ENCODE measurements at regions not wholly inside any gene's neighbourhood (a gene's known extent, or its start where the extent isn't known, plus 50 kb on each side); places are given as distances from the start of the nearest gene placed in this dataset.
"Not testable (repeated sequence)": the region's sequence is repeated elsewhere in the genome, so short reads cannot be mapped to it uniquely, and the experiment has no call there.

DNA sequence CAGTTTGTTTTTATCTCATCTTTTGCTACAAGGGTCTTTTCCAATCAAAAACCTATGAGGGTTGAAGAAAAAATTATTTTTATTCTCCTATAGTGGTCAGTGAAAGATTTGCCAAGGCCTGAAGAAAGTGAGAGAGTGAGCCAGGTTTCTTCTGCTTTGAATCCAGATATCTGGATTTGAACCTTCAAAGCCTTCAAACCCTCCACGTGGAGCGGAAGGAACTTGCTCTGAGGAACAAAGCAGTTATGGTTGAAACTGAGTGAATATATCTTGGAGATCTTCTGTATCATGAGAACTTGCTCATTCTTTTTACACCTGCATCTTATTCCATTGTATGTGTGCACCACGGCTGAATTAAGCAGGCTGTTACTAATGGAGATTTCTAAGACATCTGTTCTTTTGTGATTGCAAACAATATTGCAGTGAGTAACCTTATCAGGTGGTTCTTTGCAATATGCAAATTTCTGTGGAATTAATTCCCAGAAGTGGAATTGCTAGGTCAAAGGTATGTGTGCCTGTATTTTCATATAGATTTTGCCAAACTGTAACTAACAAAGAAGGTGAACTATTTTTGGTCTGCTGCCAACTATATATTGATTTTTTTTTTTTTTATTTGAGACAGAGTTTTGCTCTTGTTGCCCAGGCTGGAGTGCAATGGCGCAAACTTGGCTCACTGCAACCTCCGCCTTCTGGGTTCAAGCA lies 147.9 kb downstream of the B3GNT2 start:
- DNase-seq = peak in 1 of 42 donors; percentile 17
- intact Hi-C loops (cut with DNase I) = no loop called here

DNA sequence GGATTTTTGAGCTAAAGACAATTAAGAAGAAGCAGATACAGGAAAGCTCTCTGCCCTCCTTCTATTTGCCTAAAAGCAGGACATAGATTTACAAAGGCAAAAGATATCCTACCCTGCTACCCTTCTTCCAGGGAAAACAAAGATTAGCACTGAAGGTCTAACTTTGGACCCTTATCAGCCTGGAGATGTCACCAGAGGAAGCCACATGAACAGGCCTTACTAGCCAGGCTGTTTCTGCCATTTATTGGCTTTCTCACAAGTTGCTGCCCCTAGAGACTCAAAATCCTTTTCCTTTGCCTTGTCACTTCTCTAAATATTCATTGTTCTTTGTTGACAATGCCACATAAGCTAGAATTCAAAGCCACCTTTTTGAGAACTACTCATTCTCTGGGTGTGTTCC lies 147.3 kb downstream of the B3GNT2 start:
- intact Hi-C loops (cut with DNase I) = no loop called here
- DNase-seq = no peak

DNA sequence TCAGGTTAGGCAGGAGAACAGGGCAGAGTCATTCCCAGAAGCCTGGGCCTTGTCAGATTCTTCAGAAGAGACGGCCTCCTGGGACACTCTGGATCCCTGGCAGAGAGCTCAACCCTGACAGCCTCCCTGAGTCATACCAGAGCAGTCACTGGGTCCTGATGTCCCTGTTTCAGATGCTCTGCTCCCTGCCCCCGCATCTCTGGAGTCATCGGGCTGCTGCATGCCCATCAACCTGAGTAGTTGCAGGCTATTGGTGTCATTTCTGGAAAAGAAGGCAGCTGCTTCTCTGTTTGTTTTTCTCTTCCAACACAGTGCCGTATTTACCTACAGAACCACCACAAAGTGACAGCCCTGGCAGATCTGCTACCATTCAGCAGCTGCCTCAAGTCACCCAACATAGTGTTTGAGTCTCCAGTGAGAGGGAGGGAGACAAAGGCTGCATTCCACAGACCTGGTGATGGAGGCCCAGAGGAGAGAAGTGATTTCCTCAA lies 145.1 kb downstream of the B3GNT2 start:
- DNase-seq = peak in 23 of 42 donors; percentile 5 to 65 (median 25)
- intact Hi-C loops (cut with DNase I) = no loop called here

DNA sequence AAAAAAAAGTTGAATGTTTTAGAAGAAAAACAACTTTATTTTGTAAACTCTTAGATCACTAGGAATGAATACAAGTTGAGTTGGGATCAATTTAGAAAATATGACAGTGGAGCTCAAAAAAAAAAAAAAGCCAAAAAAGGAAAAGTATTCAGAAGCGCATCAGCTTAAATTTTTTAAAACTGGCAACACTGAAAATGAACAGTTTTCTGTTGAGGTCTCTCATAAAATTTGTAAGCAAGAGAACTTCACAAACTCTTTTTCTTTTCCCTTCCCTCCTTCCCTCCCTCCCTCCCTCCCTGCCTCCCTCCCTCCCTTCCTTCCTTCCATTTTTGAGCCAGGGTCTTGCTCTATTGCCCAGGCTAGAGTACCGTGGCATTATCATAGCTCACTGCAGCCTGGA lies 143.9 kb downstream of the B3GNT2 start:
- intact Hi-C loops (cut with DNase I) = no loop called here
- no peak for DNase-seq

DNA sequence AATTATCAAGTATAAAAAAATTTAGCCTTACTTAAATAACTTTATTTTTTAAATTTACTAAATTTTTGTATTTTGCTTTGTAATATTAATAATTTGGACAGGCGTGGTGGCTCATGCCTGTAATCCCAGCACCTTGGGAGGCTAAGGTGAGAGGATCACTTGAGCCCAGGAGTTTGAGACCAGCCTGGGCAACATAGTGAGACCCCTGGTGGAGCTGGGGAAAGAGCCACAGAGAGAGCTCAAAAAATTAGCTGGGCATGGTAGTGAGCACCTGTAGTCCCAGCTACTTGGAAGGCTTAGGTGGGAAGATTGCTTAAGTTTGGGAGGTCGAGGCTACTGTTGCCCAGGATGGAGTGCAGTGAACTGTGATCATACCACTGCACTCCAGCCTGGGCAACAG lies 143.5 kb downstream of the B3GNT2 start:
- intact Hi-C loops (cut with DNase I) = no loop called here
- no peak for DNase-seq

DNA sequence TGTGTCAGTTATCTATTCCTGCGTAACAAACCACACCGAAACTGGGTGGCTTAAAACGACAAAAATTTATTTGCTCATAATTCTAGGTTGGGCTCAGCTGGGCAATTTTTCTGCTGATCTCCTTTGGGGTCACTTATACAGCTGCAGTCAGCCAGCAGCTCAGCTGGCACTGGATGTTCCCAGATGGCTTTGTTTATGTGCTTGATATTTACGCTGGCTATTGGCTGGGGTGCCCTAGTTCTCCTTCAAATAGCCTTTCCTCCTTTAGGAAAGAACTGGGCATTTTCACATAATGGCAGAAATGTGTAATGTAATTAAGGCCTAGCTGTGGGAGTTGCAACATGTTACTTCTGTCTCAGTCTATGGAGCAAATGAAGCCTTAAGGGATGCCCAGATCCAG lies 142.2 kb downstream of the B3GNT2 start:
- intact Hi-C loops (cut with DNase I) = no loop called here
- DNase-seq = no peak

DNA sequence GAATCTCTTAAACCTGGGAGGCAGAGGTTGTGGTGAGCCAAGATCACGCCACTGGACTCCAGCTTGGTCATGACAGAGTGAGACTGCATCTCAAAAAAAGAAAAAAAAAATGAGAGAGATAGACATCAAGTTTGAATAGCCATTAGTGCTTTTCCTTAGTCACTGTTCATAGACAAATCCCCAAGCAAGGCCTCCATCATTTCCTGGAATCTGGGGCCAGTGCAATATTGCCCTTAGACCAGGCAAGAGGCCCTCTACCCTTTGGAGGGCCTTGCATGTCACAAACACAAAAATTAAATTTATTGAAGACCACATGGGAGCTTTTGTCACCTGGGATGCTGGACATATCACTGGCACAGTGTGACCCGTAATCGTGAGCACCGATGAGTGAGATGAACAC lies 141.5 kb downstream of the B3GNT2 start:
- intact Hi-C loops (cut with DNase I) = no loop called here
- no peak for DNase-seq

DNA sequence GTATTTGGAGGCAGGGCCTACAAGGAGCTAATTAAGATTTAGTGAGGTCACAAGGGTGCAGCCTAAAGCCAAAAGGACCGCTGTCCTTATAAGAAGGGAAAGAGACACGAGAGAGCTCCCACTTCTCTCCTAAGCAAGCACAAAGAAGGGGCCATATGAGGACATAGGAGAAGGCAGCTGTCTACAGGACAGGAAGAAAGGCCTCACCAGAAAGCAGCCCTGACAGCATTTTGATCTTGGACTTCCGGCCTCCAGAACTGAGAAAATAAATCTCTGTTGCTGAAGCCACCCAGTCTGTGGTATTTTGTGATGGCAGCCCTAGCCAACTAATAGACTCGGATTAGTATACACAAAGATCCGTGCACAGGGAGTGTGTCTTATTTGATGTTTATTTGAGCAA lies 139.7 kb downstream of the B3GNT2 start:
- intact Hi-C loops (cut with DNase I) = no loop called here
- no peak for DNase-seq

DNA sequence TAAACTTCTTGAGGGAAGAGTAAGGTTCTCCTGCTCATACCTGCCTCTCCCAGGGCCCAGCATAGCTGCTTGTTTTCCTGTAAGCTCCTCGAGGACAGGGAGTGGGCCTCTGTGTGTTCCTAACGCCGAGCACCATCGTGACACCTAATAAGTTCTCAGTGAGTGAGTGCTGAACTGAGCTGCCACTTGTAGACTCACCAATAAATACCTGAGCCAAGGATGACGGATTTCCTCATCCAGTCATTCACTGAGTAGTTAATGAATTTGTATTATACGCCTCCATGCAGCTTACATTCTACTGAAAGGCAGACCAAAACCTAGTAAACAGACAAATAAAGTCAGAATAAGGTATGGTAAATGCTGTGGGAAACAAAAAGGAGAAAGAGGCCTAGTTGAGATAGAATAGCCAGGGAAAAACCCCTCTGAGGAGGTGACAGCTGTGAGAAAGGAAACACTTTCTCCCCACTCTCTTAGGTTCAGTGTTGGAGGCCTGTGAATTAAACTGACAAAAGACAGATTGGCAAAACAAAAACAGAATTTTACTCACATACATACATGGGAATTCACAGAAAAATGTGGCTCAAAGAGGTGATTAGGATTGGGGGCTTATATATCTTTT lies 138.6 kb downstream of the B3GNT2 start:
- intact Hi-C loops (cut with DNase I) = no loop called here
- no peak for DNase-seq

DNA sequence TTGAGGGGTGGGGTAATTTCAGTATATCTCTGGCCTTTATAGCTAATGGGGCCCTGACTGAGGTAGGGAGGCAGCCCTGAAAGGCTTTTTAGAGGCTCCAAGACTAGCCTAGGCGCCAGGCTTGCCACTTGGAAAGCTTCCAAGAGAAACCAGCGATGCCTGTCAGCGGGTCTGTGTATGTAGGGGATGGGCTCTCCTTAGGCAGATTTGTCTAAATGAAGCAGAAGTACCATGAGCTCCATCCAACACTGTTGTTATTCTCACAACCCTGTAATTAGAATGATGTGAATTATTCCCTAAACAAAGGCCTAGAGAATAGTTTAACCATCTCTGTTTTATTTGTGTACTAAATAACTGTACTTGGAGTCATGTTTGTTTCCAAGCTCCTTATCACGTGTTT lies 138.1 kb downstream of the B3GNT2 start:
- intact Hi-C loops (cut with DNase I) = no loop called here
- DNase-seq = no peak

DNA sequence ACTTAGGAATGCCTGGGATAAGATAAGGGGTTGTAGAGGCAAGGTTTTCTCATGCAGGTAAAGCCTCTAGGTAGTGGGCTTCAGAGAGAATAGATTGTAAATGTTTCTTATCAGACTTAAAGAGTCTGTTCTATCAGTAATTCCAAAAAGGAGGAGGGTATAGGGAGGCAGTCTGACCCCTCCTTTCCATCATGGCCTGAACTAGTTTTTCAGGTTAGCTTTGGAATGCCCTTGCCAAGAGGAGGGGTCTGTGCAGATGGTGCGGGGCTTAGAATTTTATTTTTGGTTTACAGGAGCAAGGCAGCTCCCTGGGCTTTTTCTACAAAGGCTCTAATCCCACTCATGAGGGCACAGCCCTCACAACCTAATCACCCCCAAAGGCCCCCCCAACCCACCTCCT lies 135.0 kb downstream of the B3GNT2 start:
- DNase-seq = no peak
- intact Hi-C loops (cut with DNase I) = no loop called here

DNA sequence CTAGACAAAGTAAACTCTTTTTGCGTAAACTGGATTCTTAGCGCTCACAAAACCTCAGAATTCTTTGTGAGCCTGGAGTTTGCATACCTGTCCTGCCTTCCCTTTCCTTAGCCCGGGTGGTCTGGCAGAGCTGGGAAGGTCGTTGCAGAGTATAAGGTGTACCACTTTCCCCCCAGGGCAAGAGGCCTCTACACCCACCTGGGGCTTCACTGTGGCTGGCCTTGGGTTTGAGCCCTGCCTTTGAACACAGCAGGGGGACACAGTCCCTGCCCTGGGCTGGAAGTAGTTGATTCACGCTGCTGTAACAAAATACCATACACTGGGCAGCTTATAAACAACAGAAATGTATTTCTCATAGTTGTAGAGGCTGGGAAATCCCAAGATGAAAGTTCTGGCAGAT lies 133.9 kb downstream of the B3GNT2 start:
- no peak for DNase-seq
- intact Hi-C loops (cut with DNase I) = no loop called here

DNA sequence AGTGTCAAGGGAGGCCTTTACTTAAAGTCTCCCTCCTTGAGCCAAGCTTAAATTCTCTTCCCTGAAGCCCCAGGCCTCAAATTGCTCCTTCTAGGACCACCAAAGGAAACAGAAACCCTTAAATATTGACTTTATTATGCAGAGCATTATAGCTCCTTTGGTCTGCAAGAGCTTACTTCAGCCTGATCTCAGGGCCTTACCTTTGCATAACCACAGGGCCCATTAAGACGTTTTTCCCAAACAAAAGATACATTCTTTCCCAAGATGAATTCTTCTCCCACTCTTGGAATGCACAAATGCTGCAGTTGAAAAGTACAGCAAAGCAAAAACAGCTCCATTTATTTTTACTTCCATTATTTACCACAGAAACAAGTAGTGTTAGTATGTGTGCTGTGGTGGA lies 130.8 kb downstream of the B3GNT2 start:
- intact Hi-C loops (cut with DNase I) = no loop called here
- DNase-seq = no peak

DNA sequence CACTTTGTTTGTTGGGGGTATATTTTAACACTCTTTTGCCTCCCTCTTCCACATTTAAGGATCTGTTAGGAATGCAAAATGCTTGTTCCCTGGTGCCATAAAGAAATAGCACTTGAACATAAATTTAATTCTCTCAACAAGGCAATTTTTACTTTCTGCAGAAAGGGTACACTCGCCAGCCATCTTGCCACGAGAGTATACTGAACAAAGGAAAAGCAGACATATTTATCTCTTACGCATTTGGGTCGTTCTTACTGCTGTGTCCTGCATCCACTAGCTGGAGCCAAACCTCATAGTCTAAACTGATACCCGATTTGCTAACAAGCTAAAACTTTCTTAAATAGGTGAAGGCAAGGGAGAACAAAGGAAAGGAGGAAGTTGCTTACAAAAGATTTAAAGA lies 129.5 kb downstream of the B3GNT2 start:
- no peak for DNase-seq
- intact Hi-C loops (cut with DNase I) = no loop called here

DNA sequence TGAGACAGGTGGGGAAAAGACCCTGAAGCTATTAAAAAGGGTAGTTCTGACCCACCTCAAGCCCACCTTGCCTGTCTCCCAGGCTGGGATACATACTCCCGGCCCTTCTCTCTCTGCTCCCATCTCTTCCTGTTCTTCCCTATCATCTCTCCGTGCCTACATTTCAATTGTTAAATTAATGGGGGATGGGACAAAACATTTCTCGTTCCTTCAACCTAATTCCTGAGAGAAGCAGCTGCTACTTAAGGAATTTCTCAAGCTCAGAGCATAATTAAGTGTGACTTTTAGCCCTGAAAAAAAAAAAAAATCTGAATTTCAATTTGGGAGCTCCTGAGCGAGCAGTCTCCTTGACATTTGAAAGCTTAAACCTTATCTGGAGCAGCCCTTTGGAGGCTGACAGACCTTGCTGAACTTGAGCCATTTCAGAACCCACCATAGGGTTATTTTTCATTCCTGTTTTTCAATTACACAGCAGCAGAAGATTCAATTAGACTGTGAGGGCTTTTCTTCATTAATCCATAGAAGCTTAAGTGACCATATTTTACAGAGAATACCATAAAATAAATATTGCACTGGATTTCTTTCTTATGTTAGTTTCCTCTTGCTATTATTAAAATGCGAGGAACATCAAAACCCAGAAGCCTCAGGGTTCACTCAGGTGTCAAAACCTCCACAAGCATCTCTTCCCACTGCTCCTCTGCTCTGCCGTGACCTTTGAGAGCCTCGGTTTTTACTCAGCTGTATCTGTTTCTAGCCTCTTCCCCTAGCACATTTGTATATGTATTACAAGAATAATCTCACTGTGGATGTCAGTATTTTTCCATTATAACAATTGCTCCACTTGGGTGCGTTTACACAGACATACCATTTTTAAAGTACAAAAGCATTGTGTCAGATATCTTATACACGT lies 125.7 kb downstream of the B3GNT2 start:
- DNase-seq = peak in 9 of 42 donors; percentile 7 to 50 (median 22)
- intact Hi-C loops (cut with DNase I) = no loop called here

DNA sequence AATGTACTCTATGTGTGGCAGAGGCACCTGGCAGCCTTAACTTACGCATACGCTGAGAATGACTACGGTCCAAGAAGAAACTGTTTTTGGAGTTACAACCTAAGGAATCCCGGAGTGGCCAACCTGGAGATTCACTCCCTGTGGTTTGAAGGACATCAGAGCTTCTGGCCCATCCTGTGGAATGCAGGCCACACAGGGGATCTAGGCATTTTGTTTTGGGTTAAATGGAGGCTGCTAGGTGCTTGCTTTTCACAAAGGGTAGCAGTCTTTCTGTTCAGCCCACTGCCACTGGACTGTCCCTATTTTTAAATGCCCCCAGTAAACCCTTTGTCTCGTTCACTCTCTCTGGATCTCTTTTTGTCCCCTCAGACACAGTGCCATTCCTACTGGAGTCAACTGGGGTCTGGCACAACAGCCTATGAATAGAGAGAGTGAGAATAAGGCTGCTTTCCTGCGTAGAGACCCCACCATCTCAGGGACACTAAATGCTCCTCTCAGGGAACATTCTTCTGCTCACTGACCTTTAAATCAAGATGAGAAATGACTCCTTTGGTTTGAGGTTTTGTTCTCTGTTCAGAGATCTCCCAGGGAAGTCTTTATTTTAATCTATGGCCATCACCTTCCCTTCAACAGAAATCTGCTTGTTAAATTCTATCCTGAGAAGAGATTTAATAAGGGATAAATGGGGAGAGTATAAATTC lies 124.9 kb downstream of the B3GNT2 start:
- intact Hi-C loops (cut with DNase I) = no loop called here

DNA sequence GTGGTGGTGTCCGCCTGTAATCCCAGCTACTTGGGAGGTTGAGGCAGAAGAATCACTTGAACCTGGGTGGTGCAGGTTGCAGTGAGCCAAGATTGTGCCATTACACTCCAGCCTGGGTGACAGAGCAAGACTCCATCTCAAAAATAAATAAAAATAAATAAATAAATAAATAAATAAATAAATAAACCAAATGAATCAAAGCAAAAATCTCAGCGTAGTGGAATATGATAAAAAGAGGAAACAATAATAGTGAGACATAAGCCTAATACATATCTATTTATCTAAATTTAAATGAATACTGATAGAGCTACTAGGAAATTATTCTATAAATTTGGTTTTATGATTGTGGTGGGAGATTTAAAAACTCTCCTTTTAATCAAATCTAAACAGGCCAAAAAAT lies 124.2 kb downstream of the B3GNT2 start:
- intact Hi-C loops (cut with DNase I); DNase-seq: not testable (repeated sequence)

More for the DNA sequence above, 124.9 kb downstream of the B3GNT2 start:
- no peak for DNase-seq

DNA sequence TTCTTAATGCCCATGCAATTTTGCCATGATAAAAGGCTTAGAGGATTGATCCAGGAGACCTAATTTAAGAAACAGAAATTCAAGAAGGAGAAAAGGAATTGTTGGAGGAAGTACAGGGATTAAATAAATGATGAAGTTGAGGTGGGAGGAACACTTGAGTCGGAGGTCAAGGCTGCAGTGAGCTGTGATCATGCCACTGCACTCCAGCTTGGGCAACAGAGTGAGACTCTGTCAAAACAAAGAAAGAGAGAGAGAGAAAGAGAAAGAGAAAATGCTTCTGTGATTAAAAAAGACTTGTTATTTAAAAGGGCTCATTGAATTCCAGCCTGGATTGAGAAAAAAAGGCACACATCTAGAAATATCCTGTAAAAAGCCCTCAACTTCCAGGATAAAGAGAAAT lies 123.2 kb downstream of the B3GNT2 start:
- no peak for DNase-seq
- intact Hi-C loops (cut with DNase I) = no loop called here

DNA sequence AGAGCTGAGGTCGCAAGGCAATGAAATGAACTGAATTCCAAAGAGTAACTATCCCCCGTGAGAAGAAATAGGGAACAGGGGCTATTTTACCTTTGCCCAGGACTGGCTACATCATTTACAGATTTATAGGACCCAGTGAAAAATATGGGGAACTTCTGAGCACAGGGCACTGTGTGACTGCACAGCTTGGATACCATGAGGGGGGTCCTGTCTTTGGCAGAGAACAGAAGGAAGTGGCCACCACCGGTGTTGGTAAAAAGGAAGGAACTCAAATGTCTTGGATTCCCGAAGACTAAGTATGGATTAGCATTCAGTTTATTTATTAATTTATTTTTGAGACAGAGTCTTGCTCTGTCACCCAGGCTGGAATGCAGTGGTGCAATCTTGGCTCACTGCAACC lies 119.6 kb downstream of the B3GNT2 start:
- no peak for DNase-seq
- intact Hi-C loops (cut with DNase I) = no loop called here

Measured in head of caudate nucleus (tissue), 42 donors.